OCI-LY3 (cell line): ENCODE measurements at regions not wholly inside any gene's neighbourhood (a gene's known extent, or its start where the extent isn't known, plus 50 kb on each side); places are given as distances from the start of the nearest gene placed in this dataset.

ENCODE experiments used
- H2AFZ ChIP-seq: fragments of 200-600, 300-600 bp; shearing (Covaris generic); 2 replicates; pipeline ENCODE4 v1.6.0; 2014; ENCODE audit warnings: antibody characterized with exemption, low read depth, low read length
- H3K27ac ChIP-seq: fragments of 200-600, 300-600 bp; sonication (generic); 2 replicates; pipeline ENCODE4 v1.5.1; 2014; ENCODE audit warnings: mild to moderate bottlenecking, low read length, moderate library complexity, mixed read lengths
- H3K27me3 ChIP-seq: fragments of 200-600, 300-600 bp; sonication (generic); 2 replicates; pipeline ENCODE4 v1.6.1; 2014; ENCODE audit warnings: low read depth, low read length, mixed read lengths
- H3K36me3 ChIP-seq: fragments of 200-600, 300-600 bp; sonication (generic); replicated peaks from 2 replicates; pipeline ENCODE3; 2014; ENCODE audit warnings: low read depth, low read length, mixed read lengths
- H3K4me1 ChIP-seq: fragments of 300-600, 200-600 bp; sonication (generic); 2 replicates; pipeline ENCODE4 v1.6.1; 2014; ENCODE audit warnings: low read length, mixed read lengths
- H3K4me2 ChIP-seq: fragments of 200-600, 300-600 bp; sonication (generic); 2 replicates; pipeline ENCODE4 v1.6.1; 2014; ENCODE audit warnings: low read length, mixed read lengths
- H3K4me3 ChIP-seq: fragments of 300-600, 200-600 bp; sonication (generic); 2 replicates; pipeline ENCODE4 v1.5.1; 2014; ENCODE audit warnings: antibody characterized with exemption, mild to moderate bottlenecking, low read length, moderate library complexity
- H3K79me2 ChIP-seq: fragments of 300-600, 200-600 bp; shearing (Covaris generic); 2 replicates; pipeline ENCODE4 v1.6.1; 2014; ENCODE audit warnings: mild to moderate bottlenecking, low read length, mixed read lengths
- H3K9ac ChIP-seq: fragments of 300-600, 200-600 bp; shearing (Covaris generic); 2 replicates; pipeline ENCODE4 v1.6.0; 2014; ENCODE audit warnings: mild to moderate bottlenecking, low read length, moderate library complexity
- H3K9me3 ChIP-seq: fragments of 200-600, 300-600 bp; shearing (Covaris generic); 2 replicates; pipeline ENCODE4 v1.6.1; 2014; ENCODE audit warnings: low read length, mixed read lengths; ENCODE audit not compliant: insufficient read depth
- H4K20me1 ChIP-seq: fragments of 200-600, 300-600 bp; sonication (generic); 2 replicates; pipeline ENCODE4 v1.6.1; 2016; ENCODE audit warnings: low read length, mixed read lengths; ENCODE audit not compliant: insufficient read depth
- CTCF ChIP-seq: fragments of 200-600, 300-600 bp; sonication (generic); IDR thresholded peaks from 2 replicates; pipeline ENCODE4 v1.5.1; 2014; ENCODE audit warnings: antibody characterized with exemption, low read length, low read depth
- EZH2phosphoT487 ChIP-seq: fragments of 200-600 bp; shearing (Covaris generic); IDR thresholded peaks from 2 replicates; pipeline ENCODE4 v1.6.1; 2018; ENCODE audit warnings: antibody characterized with exemption, mixed run types, low read depth

DNA sequence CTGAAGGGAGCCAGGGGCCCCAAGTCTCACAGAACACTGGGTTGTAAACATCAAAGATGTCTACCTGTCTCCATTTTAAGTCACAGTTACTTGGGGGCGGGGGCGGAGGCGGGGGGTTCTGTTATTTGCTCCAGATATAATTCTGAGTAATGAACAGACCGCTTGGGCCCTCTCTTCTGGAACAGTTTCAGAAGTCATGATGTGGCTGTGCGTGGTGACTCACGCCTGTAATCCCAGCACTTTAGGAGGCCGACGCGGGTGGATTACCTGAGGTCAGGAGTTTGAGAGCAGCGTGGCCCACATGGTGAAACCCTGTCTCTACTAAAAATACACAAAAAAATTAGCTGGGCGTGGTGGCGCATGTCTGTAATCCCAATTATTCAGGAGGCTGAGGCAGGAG lies 157.9 kb upstream of the APCDD1 start:
- H3K27ac ChIP-seq, result no peak overlapping the region
- no peaks in the 10 kb centered on the region for H3K27me3 ChIP-seq
- no peak for TF ChIP-seq CTCF
- no peak for TF ChIP-seq EZH2phosphoT487
- no peak overlapping the region for H3K9ac ChIP-seq
- H3K36me3 ChIP-seq, result no peaks in the 10 kb centered on the region
- no peaks in the 10 kb centered on the region for H3K79me2 ChIP-seq
- H3K9me3 ChIP-seq, result no peaks in the 10 kb centered on the region
- no peaks in the 10 kb centered on the region for H4K20me1 ChIP-seq
- H2AFZ ChIP-seq, result no peak overlapping the region
- no peak overlapping the region for H3K4me2 ChIP-seq
- no peak overlapping the region for H3K4me3 ChIP-seq
- no peaks in the 10 kb centered on the region for H3K4me1 ChIP-seq

DNA sequence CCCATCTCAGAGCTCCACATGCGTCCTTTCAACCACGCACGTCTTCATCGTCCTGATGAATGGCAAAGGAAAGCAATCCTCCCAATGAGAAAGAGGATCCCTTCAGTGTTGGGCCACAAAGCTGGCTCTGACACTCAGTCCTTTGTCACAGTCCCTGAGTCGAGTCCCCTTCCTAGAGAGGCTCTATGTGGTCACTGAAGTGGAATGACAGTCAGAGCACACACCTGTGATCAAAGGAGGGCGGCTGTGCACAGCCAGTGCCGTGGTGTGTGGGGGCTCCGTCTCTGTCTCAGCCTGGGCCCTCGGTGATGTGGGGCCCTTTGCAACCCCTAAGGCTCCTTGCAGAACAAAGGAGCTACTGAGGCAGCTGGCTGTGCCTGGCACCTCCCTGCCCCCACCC lies 157.3 kb upstream of the APCDD1 start:
- Histone ChIP-seq H3K9ac (no peak overlapping the region), H3K79me2 (no peaks in the 10 kb centered on the region), H3K27me3 (no peaks in the 10 kb centered on the region), H3K9me3 (no peaks in the 10 kb centered on the region), H3K4me1 (no peaks in the 10 kb centered on the region), H3K27ac (no peak overlapping the region), H4K20me1 (no peaks in the 10 kb centered on the region), H2AFZ (no peak overlapping the region), H3K36me3 (no peaks in the 10 kb centered on the region), H3K4me3 (no peak overlapping the region), H3K4me2 (no peak overlapping the region)
- TF ChIP-seq EZH2phosphoT487 (no peak), CTCF (no peak)

DNA sequence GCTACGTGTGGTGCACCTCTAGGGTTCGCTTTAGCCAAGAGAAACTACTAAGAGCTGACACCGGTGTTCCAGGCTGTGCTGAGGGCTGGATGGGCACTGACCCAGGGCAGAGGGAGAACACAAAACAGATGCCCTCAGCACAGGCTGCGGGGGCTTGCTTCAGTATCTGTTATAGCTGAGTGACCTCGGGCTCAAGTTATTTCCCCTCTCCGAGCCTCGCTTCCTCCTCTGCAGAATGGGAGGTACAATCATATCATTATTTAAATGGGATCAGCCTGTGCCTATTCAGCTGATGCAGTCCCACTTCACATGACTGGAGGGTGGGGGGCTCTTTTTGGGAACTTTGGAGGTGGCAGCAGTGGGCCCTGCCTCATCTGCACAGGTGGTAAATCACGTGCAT lies 156.1 kb upstream of the APCDD1 start:
- no peaks in the 10 kb centered on the region for H3K36me3 ChIP-seq
- no peaks in the 10 kb centered on the region for H3K4me1 ChIP-seq
- H3K27ac ChIP-seq, result no peak overlapping the region
- no peaks in the 10 kb centered on the region for H4K20me1 ChIP-seq
- no peaks in the 10 kb centered on the region for H3K79me2 ChIP-seq
- TF ChIP-seq EZH2phosphoT487 (no peak), CTCF (no peak)
- no peak overlapping the region for H3K4me2 ChIP-seq
- no peak overlapping the region for H3K4me3 ChIP-seq
- no peak overlapping the region for H2AFZ ChIP-seq
- H3K9me3 ChIP-seq, result no peaks in the 10 kb centered on the region
- no peak overlapping the region for H3K9ac ChIP-seq
- H3K27me3 ChIP-seq, result no peaks in the 10 kb centered on the region

DNA sequence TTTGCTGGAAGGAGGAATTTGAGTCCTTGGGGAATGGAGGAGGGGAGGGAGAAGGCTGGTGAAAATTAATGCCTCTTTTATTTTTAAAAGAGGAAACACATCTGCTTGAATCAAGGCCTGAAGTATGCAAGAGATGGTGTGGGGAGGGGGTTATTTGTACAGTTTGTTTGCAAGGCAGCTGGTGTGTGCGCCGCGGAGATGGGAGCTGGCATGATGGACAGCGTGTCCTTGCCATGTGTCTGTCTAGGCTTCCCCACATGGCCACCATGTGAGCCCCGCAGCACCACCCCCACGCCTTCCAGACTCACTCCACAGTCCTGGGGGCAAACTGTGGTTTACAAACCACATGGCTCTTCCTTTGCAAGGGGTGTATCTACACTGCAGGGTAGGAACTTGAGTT lies 154.8 kb upstream of the APCDD1 start:
- Histone ChIP-seq H2AFZ (no peak overlapping the region), H3K27me3 (no peaks in the 10 kb centered on the region), H3K9ac (no peak overlapping the region), H3K4me1 (no peaks in the 10 kb centered on the region), H3K36me3 (no peaks in the 10 kb centered on the region), H3K9me3 (no peaks in the 10 kb centered on the region), H3K27ac (no peak overlapping the region), H3K4me3 (no peak overlapping the region), H3K4me2 (no peak overlapping the region), H4K20me1 (no peaks in the 10 kb centered on the region), H3K79me2 (no peaks in the 10 kb centered on the region)
- TF ChIP-seq EZH2phosphoT487, result no peak

DNA sequence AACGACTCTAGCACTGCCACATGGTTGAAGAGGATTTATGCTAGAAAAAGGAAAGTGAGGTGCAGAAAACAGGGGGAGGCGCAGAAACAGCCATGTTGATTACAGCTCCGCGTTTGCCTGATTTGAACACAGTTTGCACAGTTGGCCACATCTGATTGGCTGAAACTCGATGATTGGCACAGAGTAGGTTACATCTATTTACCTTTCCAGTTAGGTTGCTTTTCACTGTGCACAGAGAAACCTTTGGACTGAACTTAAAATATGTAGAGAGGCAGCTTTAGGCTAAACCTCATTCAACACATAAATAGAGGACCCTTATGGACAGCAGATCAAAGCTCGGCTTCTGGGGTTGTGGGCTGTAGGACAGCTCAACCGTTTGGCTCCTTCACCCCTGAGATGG lies 153.7 kb upstream of the APCDD1 start:
- TF ChIP-seq CTCF (no peak), EZH2phosphoT487 (no peak)
- H3K4me2 ChIP-seq, result no peak overlapping the region

More for the DNA sequence above, 153.7 kb upstream of the APCDD1 start:
- Histone ChIP-seq H3K79me2 (no peaks in the 10 kb centered on the region), H3K27ac (no peak overlapping the region), H3K36me3 (no peaks in the 10 kb centered on the region), H3K4me1 (no peaks in the 10 kb centered on the region), H3K4me3 (no peak overlapping the region), H2AFZ (no peak overlapping the region), H3K9me3 (no peaks in the 10 kb centered on the region), H3K27me3 (no peaks in the 10 kb centered on the region), H3K9ac (no peak overlapping the region), H4K20me1 (no peaks in the 10 kb centered on the region)
